GM23338 (cell line): ENCODE measurements at regions not wholly inside any gene's neighbourhood (a gene's known extent, or its start where the extent isn't known, plus 50 kb on each side); places are given as distances from the start of the nearest gene placed in this dataset.

ENCODE experiments used
- CREB1 ChIP-seq: fragments of 250-450 bp; sonication (Bioruptor Pico); IDR thresholded peaks from 2 replicates; pipeline ENCODE4 v1.5.0; 2020; ENCODE audit warnings: low read depth, mild to moderate bottlenecking, moderate library complexity
- EZH2 ChIP-seq: fragments of 200-600 bp; sonication (generic); IDR thresholded peaks from one replicate; pipeline ENCODE4 v1.8.0; 2017; ENCODE audit warnings: antibody characterized with exemption, mild to moderate bottlenecking, low read depth; ENCODE audit not compliant: unreplicated experiment
- EZH2phosphoT487 ChIP-seq: fragments of 200-600 bp; sonication (generic); IDR thresholded peaks from one replicate; pipeline ENCODE4 v1.8.1; 2018; ENCODE audit warnings: antibody characterized with exemption; ENCODE audit not compliant: unreplicated experiment
- JUNB ChIP-seq: IDR thresholded peaks from one replicate; pipeline ENCODE4 v1.6.1; 2016; ENCODE audit warnings: antibody characterized with exemption; ENCODE audit not compliant: unreplicated experiment
- POLR2AphosphoS5 ChIP-seq: IDR thresholded peaks from 2 replicates; pipeline ENCODE4 v1.6.1; 2016; ENCODE audit warnings: antibody characterized with exemption, low read depth
- STAT1 ChIP-seq: IDR thresholded peaks from one replicate; pipeline ENCODE4 v1.6.1; 2016; ENCODE audit warnings: antibody characterized with exemption; ENCODE audit not compliant: unreplicated experiment
- ZNF114 ChIP-seq: fragments of 250-450 bp; sonication (Bioruptor Pico); IDR thresholded peaks from 2 replicates; pipeline ENCODE4 v1.5.0; 2020; ENCODE audit warnings: mild to moderate bottlenecking, moderate library complexity
- TF ChIP-seq, protein P1 (sequence below), 2 experiments: fragments of 200-600 bp in 1 of 2; sonication (generic) in 1 of 2; conservative IDR thresholded peaks; 2 replicates each; pipeline versions ENCODE4 v1.5.1 to v1.6.1; 2016 to 2017; ENCODE audit warnings: antibody characterized with exemption in 2 of 2, low read depth in 2 of 2, mild to moderate bottlenecking in 2 of 2, moderate library complexity in 1 of 2
- TF ChIP-seq, protein P2 (sequence below): IDR thresholded peaks from one replicate; pipeline ENCODE4 v1.6.1; 2018; ENCODE audit warnings: antibody characterized with exemption; ENCODE audit not compliant: unreplicated experiment
- TF ChIP-seq, protein P3 (sequence below): IDR thresholded peaks from 2 replicates; pipeline ENCODE4 v1.6.1; 2016; ENCODE audit warnings: antibody characterized with exemption

DNA sequence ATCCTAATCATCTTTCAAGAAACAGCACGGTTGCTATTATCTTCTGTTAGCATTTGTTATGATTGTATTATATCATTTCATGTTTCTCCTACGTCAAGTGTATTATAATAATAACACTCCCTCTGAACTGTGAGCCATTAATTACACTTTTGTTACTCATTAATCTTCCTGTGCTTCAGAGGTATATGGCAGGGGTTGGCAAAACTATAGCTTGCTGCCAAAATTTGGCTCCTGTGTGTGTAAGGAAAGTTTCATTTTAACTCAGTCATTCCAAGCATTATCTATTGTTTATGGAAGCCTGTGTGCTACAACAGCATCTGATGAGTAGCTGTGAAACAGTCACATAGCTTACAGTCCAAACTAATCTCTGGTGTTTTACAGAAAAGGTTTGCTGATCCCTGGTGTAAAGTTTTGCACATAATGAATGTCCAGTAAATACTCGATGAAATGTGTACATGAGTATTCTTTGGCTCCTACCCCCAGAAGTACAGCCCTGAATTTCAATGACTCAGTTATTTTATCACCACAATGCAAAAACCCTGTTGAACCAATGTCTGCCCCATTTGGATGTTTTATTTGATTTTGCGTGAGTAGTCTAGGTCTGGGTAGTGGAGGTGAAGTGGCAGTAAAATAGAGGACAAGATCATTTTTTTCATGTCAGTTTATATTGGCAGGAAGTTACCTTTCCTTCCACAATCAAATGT lies 648.2 kb downstream of the MAT2B start:
- TF ChIP-seq EZH2 (no peak), JUNB (no peak), POLR2AphosphoS5 (no peak), CREB1 (CRISPR knock-in tag) (no peak), ZNF114 (CRISPR knock-in tag) (no peak), EZH2phosphoT487 (no peak), STAT1 (no peak)
- TF ChIP-seq, protein P1, sequence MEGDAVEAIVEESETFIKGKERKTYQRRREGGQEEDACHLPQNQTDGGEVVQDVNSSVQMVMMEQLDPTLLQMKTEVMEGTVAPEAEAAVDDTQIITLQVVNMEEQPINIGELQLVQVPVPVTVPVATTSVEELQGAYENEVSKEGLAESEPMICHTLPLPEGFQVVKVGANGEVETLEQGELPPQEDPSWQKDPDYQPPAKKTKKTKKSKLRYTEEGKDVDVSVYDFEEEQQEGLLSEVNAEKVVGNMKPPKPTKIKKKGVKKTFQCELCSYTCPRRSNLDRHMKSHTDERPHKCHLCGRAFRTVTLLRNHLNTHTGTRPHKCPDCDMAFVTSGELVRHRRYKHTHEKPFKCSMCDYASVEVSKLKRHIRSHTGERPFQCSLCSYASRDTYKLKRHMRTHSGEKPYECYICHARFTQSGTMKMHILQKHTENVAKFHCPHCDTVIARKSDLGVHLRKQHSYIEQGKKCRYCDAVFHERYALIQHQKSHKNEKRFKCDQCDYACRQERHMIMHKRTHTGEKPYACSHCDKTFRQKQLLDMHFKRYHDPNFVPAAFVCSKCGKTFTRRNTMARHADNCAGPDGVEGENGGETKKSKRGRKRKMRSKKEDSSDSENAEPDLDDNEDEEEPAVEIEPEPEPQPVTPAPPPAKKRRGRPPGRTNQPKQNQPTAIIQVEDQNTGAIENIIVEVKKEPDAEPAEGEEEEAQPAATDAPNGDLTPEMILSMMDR (conservative IDR thresholded peaks at IDR 0.05; ENCODE audit: low read depth in 2 of 2) = no peak
- TF ChIP-seq, protein P2, sequence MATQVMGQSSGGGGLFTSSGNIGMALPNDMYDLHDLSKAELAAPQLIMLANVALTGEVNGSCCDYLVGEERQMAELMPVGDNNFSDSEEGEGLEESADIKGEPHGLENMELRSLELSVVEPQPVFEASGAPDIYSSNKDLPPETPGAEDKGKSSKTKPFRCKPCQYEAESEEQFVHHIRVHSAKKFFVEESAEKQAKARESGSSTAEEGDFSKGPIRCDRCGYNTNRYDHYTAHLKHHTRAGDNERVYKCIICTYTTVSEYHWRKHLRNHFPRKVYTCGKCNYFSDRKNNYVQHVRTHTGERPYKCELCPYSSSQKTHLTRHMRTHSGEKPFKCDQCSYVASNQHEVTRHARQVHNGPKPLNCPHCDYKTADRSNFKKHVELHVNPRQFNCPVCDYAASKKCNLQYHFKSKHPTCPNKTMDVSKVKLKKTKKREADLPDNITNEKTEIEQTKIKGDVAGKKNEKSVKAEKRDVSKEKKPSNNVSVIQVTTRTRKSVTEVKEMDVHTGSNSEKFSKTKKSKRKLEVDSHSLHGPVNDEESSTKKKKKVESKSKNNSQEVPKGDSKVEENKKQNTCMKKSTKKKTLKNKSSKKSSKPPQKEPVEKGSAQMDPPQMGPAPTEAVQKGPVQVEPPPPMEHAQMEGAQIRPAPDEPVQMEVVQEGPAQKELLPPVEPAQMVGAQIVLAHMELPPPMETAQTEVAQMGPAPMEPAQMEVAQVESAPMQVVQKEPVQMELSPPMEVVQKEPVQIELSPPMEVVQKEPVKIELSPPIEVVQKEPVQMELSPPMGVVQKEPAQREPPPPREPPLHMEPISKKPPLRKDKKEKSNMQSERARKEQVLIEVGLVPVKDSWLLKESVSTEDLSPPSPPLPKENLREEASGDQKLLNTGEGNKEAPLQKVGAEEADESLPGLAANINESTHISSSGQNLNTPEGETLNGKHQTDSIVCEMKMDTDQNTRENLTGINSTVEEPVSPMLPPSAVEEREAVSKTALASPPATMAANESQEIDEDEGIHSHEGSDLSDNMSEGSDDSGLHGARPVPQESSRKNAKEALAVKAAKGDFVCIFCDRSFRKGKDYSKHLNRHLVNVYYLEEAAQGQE = no peak
- TF ChIP-seq, protein P3, sequence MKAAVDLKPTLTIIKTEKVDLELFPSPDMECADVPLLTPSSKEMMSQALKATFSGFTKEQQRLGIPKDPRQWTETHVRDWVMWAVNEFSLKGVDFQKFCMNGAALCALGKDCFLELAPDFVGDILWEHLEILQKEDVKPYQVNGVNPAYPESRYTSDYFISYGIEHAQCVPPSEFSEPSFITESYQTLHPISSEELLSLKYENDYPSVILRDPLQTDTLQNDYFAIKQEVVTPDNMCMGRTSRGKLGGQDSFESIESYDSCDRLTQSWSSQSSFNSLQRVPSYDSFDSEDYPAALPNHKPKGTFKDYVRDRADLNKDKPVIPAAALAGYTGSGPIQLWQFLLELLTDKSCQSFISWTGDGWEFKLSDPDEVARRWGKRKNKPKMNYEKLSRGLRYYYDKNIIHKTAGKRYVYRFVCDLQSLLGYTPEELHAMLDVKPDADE = no peak
